PC-9 (cell line): ENCODE measurements at regions not wholly inside any gene's neighbourhood (a gene's known extent, or its start where the extent isn't known, plus 50 kb on each side); places are given as distances from the start of the nearest gene placed in this dataset.
"Not testable (repeated sequence)": the region's sequence is repeated elsewhere in the genome, so short reads cannot be mapped to it uniquely, and the experiment has no call there.

Experiments
- BruUV-seq: library from RNA; stranded (reverse); fragments of 400-500 nt; replicated peaks from 2 replicates; lab custom pipeline; 2021; lab: Mats Ljungman, UMichigan
- CTCF ChIA-PET: fragments of 300-600 bp; sonication (Branson Sonifier 250); formaldehyde crosslinking; loops from one replicate; lab custom pipeline; 2022; ENCODE audit warnings: antibody characterized with exemption; lab: Charles Lee
- POLR2A ChIA-PET: fragments of 300-600 bp; sonication (Branson Sonifier 250); formaldehyde crosslinking; loops from one replicate; lab custom pipeline; 2022; ENCODE audit warnings: antibody characterized with exemption; ENCODE audit not compliant: unreplicated experiment; lab: Charles Lee
- DNase-seq, 2 experiments: peaks; one replicate each; pipeline versions ENCODE4 v3.0.0 to v3.0.0-alpha.2; 2015 to 2022; ENCODE audit warnings: mixed read lengths in 1 of 2
- H2AFZ ChIP-seq: fragments of 200-600 bp; sonication (generic); 2 replicates; pipeline ENCODE4 v1.8.1; 2017; ENCODE audit warnings: antibody characterized with exemption
- H3F3A ChIP-seq: fragments of 200-600 bp; sonication (generic); 2 replicates; pipeline ENCODE4 v1.8.1; 2017; ENCODE audit warnings: antibody characterized with exemption, mild to moderate bottlenecking, low read depth; ENCODE audit not compliant: insufficient read depth
- H3K27ac ChIP-seq: fragments of 200-600 bp; sonication (generic); 2 replicates; pipeline ENCODE4 v1.6.1; 2016; ENCODE audit warnings: mixed run types
- H3K27me3 ChIP-seq: fragments of 200-600 bp; sonication (generic); 2 replicates; pipeline ENCODE4 v1.6.1; 2016; ENCODE audit warnings: low read depth, mixed run types; ENCODE audit not compliant: insufficient read depth
- H3K36me3 ChIP-seq: fragments of 200-600 bp; sonication (generic); 2 replicates; pipeline ENCODE4 v1.6.1; 2016; ENCODE audit warnings: low read depth, mixed run types
- H3K4me1 ChIP-seq: fragments of 200-600 bp; sonication (generic); replicated peaks from 2 replicates; pipeline ENCODE4 v1.6.1; 2016; ENCODE audit warnings: mixed run types; ENCODE audit not compliant: insufficient read depth
- H3K4me2 ChIP-seq: fragments of 200-600 bp; sonication (generic); 2 replicates; pipeline ENCODE4 v1.6.1; 2017; ENCODE audit warnings: mixed run types
- H3K4me3 ChIP-seq: fragments of 200-600 bp; sonication (generic); 2 replicates; pipeline ENCODE4 v1.6.1; 2016; ENCODE audit warnings: mixed run types
- H3K79me2 ChIP-seq: fragments of 200-600 bp; sonication (generic); 2 replicates; pipeline ENCODE4 v1.6.1; 2017; ENCODE audit warnings: low read depth, mixed run types
- H3K9me2 ChIP-seq: fragments of 200-600 bp; sonication (generic); 2 replicates; pipeline ENCODE4 v1.8.1; 2017; ENCODE audit warnings: mild to moderate bottlenecking; ENCODE audit not compliant: insufficient read depth
- H3K9me3 ChIP-seq: fragments of 200-600 bp; sonication (generic); 2 replicates; pipeline ENCODE4 v1.8.1; 2016; ENCODE audit warnings: low read depth; ENCODE audit not compliant: insufficient read depth
- H4K20me1 ChIP-seq: fragments of 200-600 bp; sonication (generic); 2 replicates; pipeline ENCODE4 v1.8.1; 2017; ENCODE audit not compliant: insufficient read depth
- EZH2 ChIP-seq: fragments of 200-600 bp; sonication (generic); IDR thresholded peaks from 2 replicates; pipeline ENCODE4 v1.8.0; 2017; ENCODE audit warnings: antibody characterized with exemption, low read depth
- intact Hi-C: fragments of 100-400 bp; cut with micrococcal nuclease; formaldehyde crosslinking; loops from one replicate; pipeline ENCODE4 v1.10.0; 2022; ENCODE audit not compliant: unreplicated experiment
- TF ChIP-seq, protein P1 (sequence below): fragments of 200-600 bp; sonication (generic); conservative IDR thresholded peaks from 2 replicates; pipeline ENCODE4 v1.6.1; 2017; ENCODE audit warnings: mixed run types, antibody characterized with exemption, mild to moderate bottlenecking, moderate library complexity

DNA sequence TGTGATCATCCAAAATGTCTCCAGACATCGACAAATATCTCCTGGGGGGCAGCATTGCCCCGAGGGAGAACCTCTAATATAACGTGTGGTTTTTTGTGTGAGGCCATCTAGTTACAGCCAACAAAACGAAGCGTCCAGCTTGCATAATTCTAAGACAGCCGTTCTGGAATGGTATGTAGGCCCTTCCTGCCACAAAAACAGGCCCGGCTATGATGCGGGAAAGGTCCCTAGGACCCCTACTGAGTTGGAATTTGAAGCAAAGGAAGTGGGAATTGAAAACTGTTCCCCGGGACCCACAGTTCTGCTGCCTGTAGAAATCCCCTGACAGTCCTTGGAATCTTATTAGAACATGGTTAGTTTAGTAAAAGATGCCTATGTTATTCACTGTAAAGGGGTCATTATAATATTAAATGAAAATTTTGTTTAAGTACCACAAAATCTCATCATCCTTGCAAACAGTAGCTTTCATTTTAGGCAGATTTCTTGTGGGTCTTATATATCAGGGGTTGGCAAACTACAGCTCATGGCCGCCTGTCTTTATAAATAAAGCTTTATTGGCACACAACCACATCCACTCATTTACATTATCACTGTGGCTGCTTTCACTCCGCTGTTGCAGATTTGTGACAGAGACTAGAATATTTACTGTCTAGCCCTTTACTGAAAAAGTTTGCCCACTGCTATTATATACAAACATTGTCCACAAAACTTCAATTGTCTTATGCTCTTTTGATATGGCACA is 70.7 kb downstream of the MSX2 start:
- Histone ChIP-seq H3K79me2 (no peaks in the 10 kb centered on the region), H3K27ac (no peak overlapping the region), H3K27me3 (peaks cover 49% of the 10 kb centered on the region), H2AFZ (no peak overlapping the region), H3K4me2 (no peak overlapping the region), H4K20me1 (no peaks in the 10 kb centered on the region), H3K36me3 (no peaks in the 10 kb centered on the region), H3K4me1 (no peaks in the 10 kb centered on the region), H3F3A (no peaks in the 10 kb centered on the region; the same call in 1 of the 2 replicates), H3K9me3 (no peaks in the 10 kb centered on the region; the same call in 1 of the 2 replicates), H3K9me2 (no peaks in the 10 kb centered on the region), H3K4me3 (no peak overlapping the region)
- TF ChIP-seq, protein P1, sequence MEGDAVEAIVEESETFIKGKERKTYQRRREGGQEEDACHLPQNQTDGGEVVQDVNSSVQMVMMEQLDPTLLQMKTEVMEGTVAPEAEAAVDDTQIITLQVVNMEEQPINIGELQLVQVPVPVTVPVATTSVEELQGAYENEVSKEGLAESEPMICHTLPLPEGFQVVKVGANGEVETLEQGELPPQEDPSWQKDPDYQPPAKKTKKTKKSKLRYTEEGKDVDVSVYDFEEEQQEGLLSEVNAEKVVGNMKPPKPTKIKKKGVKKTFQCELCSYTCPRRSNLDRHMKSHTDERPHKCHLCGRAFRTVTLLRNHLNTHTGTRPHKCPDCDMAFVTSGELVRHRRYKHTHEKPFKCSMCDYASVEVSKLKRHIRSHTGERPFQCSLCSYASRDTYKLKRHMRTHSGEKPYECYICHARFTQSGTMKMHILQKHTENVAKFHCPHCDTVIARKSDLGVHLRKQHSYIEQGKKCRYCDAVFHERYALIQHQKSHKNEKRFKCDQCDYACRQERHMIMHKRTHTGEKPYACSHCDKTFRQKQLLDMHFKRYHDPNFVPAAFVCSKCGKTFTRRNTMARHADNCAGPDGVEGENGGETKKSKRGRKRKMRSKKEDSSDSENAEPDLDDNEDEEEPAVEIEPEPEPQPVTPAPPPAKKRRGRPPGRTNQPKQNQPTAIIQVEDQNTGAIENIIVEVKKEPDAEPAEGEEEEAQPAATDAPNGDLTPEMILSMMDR: no peak
- TF ChIP-seq EZH2: no peak
- intact Hi-C loops: no loop called here
- no peak for DNase-seq
- no TSS peak for BruUV-seq
- ChIA-PET POLR2A (no interaction called here), CTCF (no interaction called here)

DNA sequence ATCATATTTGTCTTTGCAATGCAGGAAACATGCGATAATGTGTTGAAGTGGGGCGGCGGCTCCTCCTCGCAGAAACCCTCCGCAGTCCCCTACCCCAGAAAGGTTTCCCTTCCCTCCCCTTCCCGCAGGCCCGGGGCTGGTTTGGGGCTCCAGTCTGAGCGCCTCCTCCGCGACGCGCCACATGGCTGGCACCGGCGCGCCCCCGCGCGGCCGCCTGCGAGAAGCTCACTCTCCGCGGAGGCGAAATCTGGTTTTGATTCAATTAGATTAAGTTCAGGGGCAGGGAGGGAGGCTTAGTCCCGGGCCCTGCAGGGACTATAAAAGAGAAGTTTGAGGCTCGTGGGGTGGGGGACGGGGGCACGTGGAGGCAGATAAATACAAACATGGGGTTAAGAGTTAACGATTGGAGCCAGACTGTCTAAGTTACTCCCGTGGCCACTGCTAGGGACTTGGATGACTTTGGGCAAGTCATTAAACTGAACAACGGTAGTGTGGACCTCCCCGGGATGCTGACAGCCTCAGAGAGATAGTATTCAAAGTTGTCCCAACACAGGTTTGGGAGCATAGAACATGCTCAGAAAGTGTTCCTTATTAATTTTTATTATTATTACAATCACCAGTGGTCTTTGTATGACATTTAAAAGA is 69.4 kb downstream of the MSX2 start:
- H2AFZ ChIP-seq: no peak overlapping the region
- no peaks in the 10 kb centered on the region for H3K9me3 ChIP-seq
- no peak overlapping the region for H3K27ac ChIP-seq
- H3K4me2 ChIP-seq: peak overlapping the region; percentile 6; the same call in 1 of the 2 replicates
- ChIA-PET POLR2A (no interaction called here), CTCF (interaction anchor here (0.7 to 1.0 kb wide), 4 partner anchors 74 to 379 kb away, joined by 3 to 14 read pairs (median 6); no protein-coding TSS in a partner anchor)
- H4K20me1 ChIP-seq: no peaks in the 10 kb centered on the region
- H3F3A ChIP-seq: no peaks in the 10 kb centered on the region
- DNase-seq: peak in 1 of 2 experiments; percentile 53
- peaks cover 53% of the 10 kb centered on the region for H3K27me3 ChIP-seq
- H3K4me1 ChIP-seq: no peaks in the 10 kb centered on the region
- intact Hi-C loops: loop anchor here (1.0 to 2.0 kb wide), 3 partner anchors 141 to 467 kb away; no protein-coding TSS in a partner anchor
- H3K36me3 ChIP-seq: no peaks in the 10 kb centered on the region
- H3K9me2 ChIP-seq: no peaks in the 10 kb centered on the region
- no peaks in the 10 kb centered on the region for H3K79me2 ChIP-seq
- no peak overlapping the region for H3K4me3 ChIP-seq
- BruUV-seq: no TSS peak
- TF ChIP-seq, protein P1: peak; percentile 90
- TF ChIP-seq EZH2: no peak

DNA sequence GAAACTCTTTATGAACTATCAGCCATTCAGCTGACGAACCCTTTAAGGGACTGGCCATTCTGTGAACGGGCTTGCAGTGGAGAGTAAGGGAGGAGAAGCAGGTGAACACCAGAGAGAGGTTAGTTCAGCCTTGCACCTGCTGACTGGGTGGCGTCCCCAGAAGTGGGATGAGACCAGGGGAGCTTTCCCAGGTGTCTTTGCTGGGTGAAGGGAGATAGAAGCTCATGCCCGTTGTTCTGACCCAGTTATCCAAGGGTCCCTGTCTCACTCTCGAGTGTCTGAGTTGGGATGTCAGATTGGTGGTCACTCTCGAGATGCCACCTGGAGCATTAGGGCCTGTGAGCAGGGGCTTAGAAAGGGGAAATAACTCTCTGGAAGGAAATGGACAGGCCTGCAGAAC is 68.7 kb downstream of the MSX2 start:
- no peak for DNase-seq
- Histone ChIP-seq H3K27me3 (peaks cover 50% of the 10 kb centered on the region), H3K4me2 (no peak overlapping the region), H3K27ac (no peak overlapping the region), H3K36me3 (no peaks in the 10 kb centered on the region), H3K4me3 (no peak overlapping the region), H3K4me1 (no peaks in the 10 kb centered on the region), H3F3A (no peaks in the 10 kb centered on the region), H3K9me3 (no peaks in the 10 kb centered on the region), H3K9me2 (no peaks in the 10 kb centered on the region), H2AFZ (no peak overlapping the region), H3K79me2 (no peaks in the 10 kb centered on the region), H4K20me1 (no peaks in the 10 kb centered on the region)
- intact Hi-C loops: loop anchor here (1.0 to 2.0 kb wide), 3 partner anchors 142 to 466 kb away; no protein-coding TSS in a partner anchor
- CTCF ChIA-PET: interaction anchor here (0.7 to 1.0 kb wide), 3 partner anchors 73 to 379 kb away, joined by 3 to 14 read pairs (median 4); no protein-coding TSS in a partner anchor
- BruUV-seq: no TSS peak
- TF ChIP-seq, protein P1: no peak
- no peak for TF ChIP-seq EZH2
- POLR2A ChIA-PET: no interaction called here

DNA sequence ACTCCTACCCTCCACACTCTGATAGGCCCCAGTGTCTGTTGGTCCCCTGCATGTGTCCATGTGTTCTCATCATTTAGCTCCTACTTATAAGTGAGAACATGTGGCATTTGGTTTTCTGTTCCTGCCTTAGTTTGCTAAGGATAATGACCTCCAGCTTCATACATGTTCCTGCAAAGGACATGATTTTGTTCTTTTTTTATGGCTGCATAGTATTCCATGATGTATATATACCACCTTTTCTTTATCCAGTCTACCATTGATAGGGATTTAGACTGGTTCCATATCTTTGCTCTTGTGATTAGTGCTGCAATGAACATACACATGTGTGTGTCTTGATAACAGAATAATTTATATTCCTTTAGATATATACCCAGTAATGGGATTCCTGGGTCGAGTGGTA is 67.9 kb downstream of the MSX2 start:
- H3F3A ChIP-seq, CTCF ChIA-PET, DNase-seq, H3K36me3 ChIP-seq, H2AFZ ChIP-seq, H4K20me1 ChIP-seq, H3K27ac ChIP-seq, POLR2A ChIA-PET, H3K9me2 ChIP-seq, H3K79me2 ChIP-seq, H3K4me3 ChIP-seq, H3K4me1 ChIP-seq, H3K9me3 ChIP-seq, BruUV-seq, H3K4me2 ChIP-seq: not testable (repeated sequence)
- intact Hi-C loops: loop anchor here (2.0 kb wide), 1 partner anchor 465 kb away; no protein-coding TSS in a partner anchor
- peaks cover 43% of the 10 kb centered on the region for H3K27me3 ChIP-seq
